ENCODE measurements at regions not wholly inside any gene's neighbourhood (a gene's known extent, or its start where the extent isn't known, plus 50 kb on each side); places are given as distances from the start of the nearest gene placed in this dataset.

GRCh38 chr9:87427851-87428506 lies 69.7 kb upstream of the DAPK1 start:
- no peak overlapping the region for H2AFZ ChIP-seq (ENCODE audit: low read length)
- no peaks in the 10 kb centered on the region for H3K4me1 ChIP-seq (ENCODE audit: insufficient read depth, low read length, poor library complexity, severe bottlenecking)
- ChIA-PET POLR2A (interaction anchor here (0.6 to 0.7 kb wide), 2 partner anchors 15 to 29 kb away, joined by 3 read pairs; no protein-coding TSS in a partner anchor), CTCF (ENCODE audit: unreplicated experiment) (no interaction called here)
- H3K9me3 ChIP-seq (ENCODE audit: low read length), result peaks cover 5% of the 10 kb centered on the region; the same call in 1 of the 2 replicates
- H3K27ac ChIP-seq (ENCODE audit: low read depth, low read length, poor library complexity, severe bottlenecking), result no peak overlapping the region
- no peaks in the 10 kb centered on the region for H3K79me2 ChIP-seq (ENCODE audit: insufficient read depth, low read depth, low read length)
- no peaks in the 10 kb centered on the region for H3K9me2 ChIP-seq (ENCODE audit: insufficient read depth, low read length)
- no peak for DNase-seq (ENCODE audit: low spot score)
- intact Hi-C loops (cut with micrococcal nuclease; ENCODE audit: unreplicated experiment), result no loop called here
- H4K20me1 ChIP-seq (ENCODE audit: insufficient read depth, low read length), result no peaks in the 10 kb centered on the region
- no TSS peak for BruUV-seq (replicated peaks)
- H3K36me3 ChIP-seq (ENCODE audit: insufficient read depth, low read length), result no peaks in the 10 kb centered on the region
- H3K4me2 ChIP-seq (ENCODE audit: low read length), result no peak overlapping the region
- TF ChIP-seq CTCF (conservative IDR thresholded peaks at IDR 0.05; ENCODE audit: low read length) (no peak), EZH2phosphoT487 (IDR thresholded peaks at IDR 0.05; ENCODE audit: borderline replicate concordance, low read depth, low read length) (no peak)
- no peak overlapping the region for H3K4me3 ChIP-seq (ENCODE audit: low read depth, low read length, poor library complexity, severe bottlenecking)

GRCh38 chr9:87428659-87429058 lies 69.0 kb upstream of the DAPK1 start:
- Histone ChIP-seq H3K36me3 (ENCODE audit: insufficient read depth, low read length) (no peaks in the 10 kb centered on the region), H3K27ac (ENCODE audit: low read depth, low read length, poor library complexity, severe bottlenecking) (no peak overlapping the region), H3K4me3 (ENCODE audit: low read depth, low read length, poor library complexity, severe bottlenecking) (no peak overlapping the region), H3K9me2 (ENCODE audit: insufficient read depth, low read length) (no peaks in the 10 kb centered on the region), H2AFZ (ENCODE audit: low read length) (no peak overlapping the region), H4K20me1 (ENCODE audit: insufficient read depth, low read length) (no peaks in the 10 kb centered on the region), H3K4me2 (ENCODE audit: low read length) (no peak overlapping the region), H3K79me2 (ENCODE audit: insufficient read depth, low read depth, low read length) (no peaks in the 10 kb centered on the region), H3K9me3 (ENCODE audit: low read length) (peaks cover 2% of the 10 kb centered on the region; the same call in 1 of the 2 replicates), H3K4me1 (ENCODE audit: insufficient read depth, low read length, poor library complexity, severe bottlenecking) (no peaks in the 10 kb centered on the region)
- ChIA-PET CTCF (ENCODE audit: unreplicated experiment) (no interaction called here), POLR2A (interaction anchor here (0.7 to 1.2 kb wide), 2 partner anchors 15 to 37 kb away, joined by 3 read pairs; no protein-coding TSS in a partner anchor)
- TF ChIP-seq CTCF (conservative IDR thresholded peaks at IDR 0.05; ENCODE audit: low read length) (no peak), EZH2phosphoT487 (IDR thresholded peaks at IDR 0.05; ENCODE audit: borderline replicate concordance, low read depth, low read length) (no peak)
- no TSS peak for BruUV-seq (replicated peaks)
- intact Hi-C loops (cut with micrococcal nuclease; ENCODE audit: unreplicated experiment), result no loop called here
- no peak for DNase-seq (ENCODE audit: low spot score)

DNA sequence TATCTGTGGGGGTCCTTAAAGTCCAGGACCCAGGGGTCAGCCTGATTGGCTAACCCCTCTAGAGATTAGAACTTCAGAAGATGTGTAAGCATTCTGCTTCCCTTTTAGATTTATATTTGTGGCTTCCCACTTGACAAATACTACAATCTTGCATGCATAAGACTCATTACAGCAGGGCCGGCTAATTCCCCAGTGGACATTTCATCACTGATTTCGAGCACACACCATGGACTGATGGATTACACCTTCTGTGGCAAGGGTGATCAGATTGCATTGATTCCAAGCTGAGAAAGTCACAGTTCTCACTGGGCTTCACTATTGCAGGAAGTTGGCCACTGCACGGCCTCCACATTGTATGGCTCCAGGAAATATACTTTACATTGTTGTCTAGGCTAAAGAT lies 65.8 kb upstream of the DAPK1 start:
- Histone ChIP-seq H3K4me1 (ENCODE audit: insufficient read depth, low read length, poor library complexity, severe bottlenecking) (no peaks in the 10 kb centered on the region), H4K20me1 (ENCODE audit: insufficient read depth, low read length) (no peaks in the 10 kb centered on the region), H3K4me3 (ENCODE audit: low read depth, low read length, poor library complexity, severe bottlenecking) (no peak overlapping the region), H3K27ac (ENCODE audit: low read depth, low read length, poor library complexity, severe bottlenecking) (no peak overlapping the region), H3K9me3 (ENCODE audit: low read length) (no peaks in the 10 kb centered on the region), H3K9me2 (ENCODE audit: insufficient read depth, low read length) (no peaks in the 10 kb centered on the region), H3K4me2 (ENCODE audit: low read length) (no peak overlapping the region), H3K36me3 (ENCODE audit: insufficient read depth, low read length) (no peaks in the 10 kb centered on the region), H3K79me2 (ENCODE audit: insufficient read depth, low read depth, low read length) (no peaks in the 10 kb centered on the region), H2AFZ (ENCODE audit: low read length) (no peak overlapping the region)
- no TSS peak for BruUV-seq (replicated peaks)
- TF ChIP-seq CTCF (conservative IDR thresholded peaks at IDR 0.05; ENCODE audit: low read length), result no peak
- TF ChIP-seq EZH2phosphoT487 (IDR thresholded peaks at IDR 0.05; ENCODE audit: borderline replicate concordance, low read depth, low read length), result no peak
- intact Hi-C loops (cut with micrococcal nuclease; ENCODE audit: unreplicated experiment), result no loop called here
- no peak for DNase-seq (ENCODE audit: low spot score)
- CTCF ChIA-PET (ENCODE audit: unreplicated experiment), result interaction anchor here (0.6 kb wide), 1 partner anchor 165 kb away, joined by 3 read pairs; no protein-coding TSS in a partner anchor
- POLR2A ChIA-PET, result no interaction called here

All from OCI-LY7 (cell line).